ENCODE measurements at regions not wholly inside any gene's neighbourhood (a gene's known extent, or its start where the extent isn't known, plus 50 kb on each side); places are given as distances from the start of the nearest gene placed in this dataset.

DNA sequence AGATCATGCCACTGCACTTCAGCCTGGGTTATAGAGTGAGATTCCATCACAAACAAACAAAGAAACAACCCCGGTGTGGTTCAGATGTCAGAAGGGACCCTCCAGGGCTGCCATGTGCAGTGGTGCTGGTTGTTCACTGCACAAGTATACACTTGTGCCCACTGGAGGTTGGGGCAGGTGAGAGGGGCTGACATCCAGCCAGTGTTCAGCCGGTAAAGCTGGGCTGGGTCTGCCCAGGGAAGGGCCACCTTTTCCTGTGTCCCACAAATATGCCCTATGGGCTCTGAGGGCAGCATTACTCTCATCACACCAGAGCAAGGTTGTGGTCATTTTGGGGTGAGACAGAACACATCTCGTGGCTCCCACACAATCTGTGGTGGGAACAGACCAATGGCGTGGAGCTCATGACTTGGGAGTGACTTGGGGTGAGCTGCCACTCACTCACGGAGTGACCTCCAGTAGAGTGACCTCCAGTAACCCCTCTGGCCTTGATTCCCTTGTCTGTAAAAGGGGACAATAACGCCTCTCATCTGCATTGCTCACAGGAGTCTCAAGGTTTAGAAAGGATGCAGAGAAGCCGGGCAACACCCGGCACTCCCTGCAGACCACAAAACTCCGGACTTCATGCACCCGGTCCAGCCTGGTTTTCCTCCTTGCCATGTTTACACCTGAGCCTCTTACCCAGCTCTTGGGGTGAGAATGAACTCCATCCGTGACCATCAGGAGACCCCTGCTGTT lies 69.0 kb upstream of the VRK1 start:
- Histone ChIP-seq H3K9ac (ENCODE audit: low read depth, low read length) (no peak overlapping the region), H3K4me1 (ENCODE audit: insufficient read depth, low read length) (no peaks in the 10 kb centered on the region), H3K27me3 (ENCODE audit: insufficient read depth, low read length) (no peaks in the 10 kb centered on the region), H3K27ac (ENCODE audit: low read depth, low read length) (no peak overlapping the region), H3K9me3 (ENCODE audit: insufficient read depth, low read depth, low read length) (no peaks in the 10 kb centered on the region), H3K4me3 (ENCODE audit: low read length) (no peak overlapping the region), H3K36me3 (ENCODE audit: insufficient read depth, low read length) (no peaks in the 10 kb centered on the region)
- WGBS, result 86% methylated on average over 11 of the region's 11 CpGs

DNA sequence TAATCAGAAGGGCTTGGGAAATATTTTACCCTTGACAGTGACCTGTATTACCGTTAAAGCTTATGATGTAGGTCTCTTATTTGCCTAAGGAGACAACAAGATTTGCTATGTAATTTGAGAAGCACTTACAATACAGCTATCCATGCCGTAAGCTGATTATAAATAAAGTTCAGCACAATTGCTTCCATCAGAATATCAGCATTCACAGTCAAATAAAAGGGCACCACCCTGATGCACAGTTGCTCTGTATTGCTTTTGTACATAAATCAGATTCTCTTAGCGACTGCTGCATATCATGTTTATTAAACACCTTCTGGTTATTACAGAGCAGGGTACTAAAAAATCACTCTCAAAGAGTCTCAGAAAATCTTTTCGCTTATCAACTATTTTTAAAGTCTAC lies 67.3 kb upstream of the VRK1 start:
- Histone ChIP-seq H3K9ac (ENCODE audit: low read depth, low read length) (no peak overlapping the region), H3K36me3 (ENCODE audit: insufficient read depth, low read length) (no peaks in the 10 kb centered on the region), H3K4me3 (ENCODE audit: low read length) (no peak overlapping the region), H3K9me3 (ENCODE audit: insufficient read depth, low read depth, low read length) (no peaks in the 10 kb centered on the region), H3K4me1 (ENCODE audit: insufficient read depth, low read length) (no peaks in the 10 kb centered on the region), H3K27me3 (ENCODE audit: insufficient read depth, low read length) (no peaks in the 10 kb centered on the region), H3K27ac (ENCODE audit: low read depth, low read length) (no peak overlapping the region)
- WGBS, result over 99% methylated on average over 4 of the region's 4 CpGs

DNA sequence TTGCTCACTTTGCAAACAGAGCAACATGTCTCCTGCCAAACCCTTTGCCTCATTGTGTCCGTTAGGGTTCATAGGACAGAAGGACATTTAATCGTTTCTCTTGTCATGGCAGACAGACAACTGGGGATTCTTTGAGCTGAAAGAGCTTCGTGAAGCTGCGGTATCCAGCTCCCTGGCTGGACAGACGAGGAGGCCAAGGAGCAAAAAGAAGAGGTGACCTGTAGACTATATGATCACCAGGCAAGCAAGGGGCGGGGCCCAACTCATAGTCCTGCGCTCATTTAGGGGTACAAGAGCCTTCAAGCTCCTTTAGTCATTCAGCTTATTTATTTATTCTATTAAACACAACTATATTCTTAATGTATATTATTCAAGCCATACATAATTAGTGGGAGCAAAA lies 66.8 kb upstream of the VRK1 start:
- Histone ChIP-seq H3K4me1 (ENCODE audit: insufficient read depth, low read length) (no peaks in the 10 kb centered on the region), H3K27me3 (ENCODE audit: insufficient read depth, low read length) (no peaks in the 10 kb centered on the region), H3K27ac (ENCODE audit: low read depth, low read length) (no peak overlapping the region), H3K9me3 (ENCODE audit: insufficient read depth, low read depth, low read length) (no peaks in the 10 kb centered on the region), H3K36me3 (ENCODE audit: insufficient read depth, low read length) (no peaks in the 10 kb centered on the region), H3K9ac (ENCODE audit: low read depth, low read length) (no peak overlapping the region), H3K4me3 (ENCODE audit: low read length) (no peak overlapping the region)
- WGBS, result 91% methylated on average over 7 of the region's 7 CpGs

DNA sequence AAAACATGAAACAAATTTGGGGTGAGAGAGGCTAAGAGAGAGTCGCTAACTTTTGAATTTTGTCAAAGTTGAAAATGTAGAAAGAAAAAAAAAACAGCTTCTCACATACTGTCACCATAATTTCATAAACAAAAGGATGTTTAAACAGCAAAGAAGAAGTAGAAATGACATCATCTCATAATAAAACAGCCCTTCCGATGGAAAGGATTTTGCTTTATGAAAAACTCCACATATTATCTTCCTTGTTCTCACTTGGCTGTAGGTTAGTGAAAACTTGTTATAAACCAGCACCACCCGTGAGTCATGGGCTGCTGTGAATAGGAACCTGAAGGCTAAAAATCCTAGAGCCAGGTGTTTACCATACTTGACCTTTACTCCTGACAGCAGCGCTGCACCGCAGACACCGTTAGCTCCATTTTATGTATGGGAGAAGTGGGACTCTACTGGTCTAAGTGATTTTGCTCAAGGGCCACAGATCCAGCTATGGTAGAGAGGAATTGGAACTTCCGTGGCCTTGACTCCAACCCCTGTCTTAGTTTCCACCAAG lies 63.0 kb upstream of the VRK1 start:
- no peaks in the 10 kb centered on the region for H3K27me3 ChIP-seq (ENCODE audit: insufficient read depth, low read length)
- H3K9me3 ChIP-seq (ENCODE audit: insufficient read depth, low read depth, low read length), result no peaks in the 10 kb centered on the region
- H3K9ac ChIP-seq (ENCODE audit: low read depth, low read length), result no peak overlapping the region
- no peak overlapping the region for H3K27ac ChIP-seq (ENCODE audit: low read depth, low read length)
- peaks cover 10% of the 10 kb centered on the region; the same call in 1 of the 2 replicates for H3K4me1 ChIP-seq (ENCODE audit: insufficient read depth, low read length)
- 93% methylated on average over 6 of the region's 7 CpGs for WGBS
- no peak overlapping the region for H3K4me3 ChIP-seq (ENCODE audit: low read length)
- H3K36me3 ChIP-seq (ENCODE audit: insufficient read depth, low read length), result no peaks in the 10 kb centered on the region

DNA sequence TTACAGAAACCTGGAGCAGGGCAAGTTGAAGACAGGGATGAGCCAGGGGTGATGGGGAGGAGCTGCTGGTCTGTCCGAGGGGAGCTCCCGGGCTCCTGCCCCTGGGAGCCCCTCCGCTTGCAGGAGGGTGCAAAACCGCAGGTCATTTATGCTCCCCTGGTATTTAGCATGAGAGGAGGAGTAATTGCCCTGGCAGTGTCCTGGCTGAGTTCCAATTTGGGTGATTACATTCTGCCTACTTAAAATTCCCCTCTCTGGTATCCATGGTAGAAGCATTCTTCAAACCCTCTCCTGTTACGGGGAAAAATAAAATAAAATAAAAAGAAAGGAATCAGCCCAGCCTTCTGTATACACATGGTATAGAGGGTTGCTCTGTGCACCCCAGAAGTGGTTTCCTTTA lies 61.7 kb upstream of the VRK1 start:
- 89% methylated on average over 4 of the region's 5 CpGs for WGBS
- H3K27ac ChIP-seq (ENCODE audit: low read depth, low read length), result no peak overlapping the region
- H3K36me3 ChIP-seq (ENCODE audit: insufficient read depth, low read length), result no peaks in the 10 kb centered on the region
- H3K9ac ChIP-seq (ENCODE audit: low read depth, low read length), result no peak overlapping the region
- H3K9me3 ChIP-seq (ENCODE audit: insufficient read depth, low read depth, low read length), result no peaks in the 10 kb centered on the region
- no peak overlapping the region for H3K4me3 ChIP-seq (ENCODE audit: low read length)
- H3K27me3 ChIP-seq (ENCODE audit: insufficient read depth, low read length), result no peaks in the 10 kb centered on the region
- H3K4me1 ChIP-seq (ENCODE audit: insufficient read depth, low read length), result peaks cover 20% of the 10 kb centered on the region

DNA sequence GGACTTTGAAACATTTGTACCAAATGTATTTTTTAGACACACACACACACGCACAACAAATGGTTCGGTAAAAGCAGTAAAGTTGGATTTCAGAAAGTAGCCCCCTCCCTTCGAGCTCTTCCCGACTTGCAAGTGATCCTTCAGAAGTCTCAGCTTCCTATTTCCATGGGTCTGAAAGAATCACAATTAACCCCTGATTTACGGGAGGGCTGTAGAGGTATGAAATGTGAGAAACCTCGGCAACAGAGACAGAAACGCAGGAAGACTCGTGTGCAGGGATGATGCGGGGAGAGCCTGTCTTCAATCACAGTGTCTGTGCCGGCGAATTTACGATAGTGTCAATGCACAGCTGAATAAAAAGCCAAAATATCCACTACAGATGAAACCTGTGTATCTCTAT lies 60.7 kb upstream of the VRK1 start:
- no peak overlapping the region for H3K4me3 ChIP-seq (ENCODE audit: low read length)
- H3K27me3 ChIP-seq (ENCODE audit: insufficient read depth, low read length), result 0 out of 2 replicates have a peak, but pooled peaks cover 4% of the 10 kb centered on the region
- 86% methylated on average over 12 of the region's 12 CpGs for WGBS
- no peaks in the 10 kb centered on the region for H3K9me3 ChIP-seq (ENCODE audit: insufficient read depth, low read depth, low read length)
- H3K27ac ChIP-seq (ENCODE audit: low read depth, low read length), result no peak overlapping the region
- peaks cover 24% of the 10 kb centered on the region for H3K4me1 ChIP-seq (ENCODE audit: insufficient read depth, low read length)
- H3K36me3 ChIP-seq (ENCODE audit: insufficient read depth, low read length), result no peaks in the 10 kb centered on the region
- H3K9ac ChIP-seq (ENCODE audit: low read depth, low read length), result no peak overlapping the region

DNA sequence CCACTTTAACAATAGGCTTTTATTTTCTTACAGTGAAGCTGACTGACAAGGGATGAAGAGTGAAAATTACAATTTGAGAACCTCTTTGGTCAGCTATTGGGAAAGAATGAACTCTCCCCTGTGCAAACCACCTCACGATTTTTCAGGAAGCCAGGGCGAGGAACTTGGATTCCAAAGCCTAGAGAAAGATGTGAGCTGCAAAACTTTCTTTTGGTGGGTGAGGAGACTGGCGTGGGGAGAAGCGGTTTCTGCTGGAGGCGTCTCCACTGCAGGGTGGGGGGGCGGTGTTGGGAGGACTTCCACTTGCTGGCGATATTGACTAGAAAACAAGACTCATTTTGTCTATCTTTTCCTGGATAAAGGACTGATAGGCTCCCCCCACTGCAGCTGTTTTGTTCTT lies 59.3 kb upstream of the VRK1 start:
- H3K36me3 ChIP-seq (ENCODE audit: insufficient read depth, low read length), result no peaks in the 10 kb centered on the region
- no peaks in the 10 kb centered on the region for H3K9me3 ChIP-seq (ENCODE audit: insufficient read depth, low read depth, low read length)
- H3K4me1 ChIP-seq (ENCODE audit: insufficient read depth, low read length), result peaks cover 24% of the 10 kb centered on the region
- H3K9ac ChIP-seq (ENCODE audit: low read depth, low read length), result no peak overlapping the region
- no peak overlapping the region for H3K4me3 ChIP-seq (ENCODE audit: low read length)
- H3K27ac ChIP-seq (ENCODE audit: low read depth, low read length), result no peak overlapping the region
- peaks cover 12% of the 10 kb centered on the region for H3K27me3 ChIP-seq (ENCODE audit: insufficient read depth, low read length)
- WGBS, result 84% methylated on average over 6 of the region's 7 CpGs

DNA sequence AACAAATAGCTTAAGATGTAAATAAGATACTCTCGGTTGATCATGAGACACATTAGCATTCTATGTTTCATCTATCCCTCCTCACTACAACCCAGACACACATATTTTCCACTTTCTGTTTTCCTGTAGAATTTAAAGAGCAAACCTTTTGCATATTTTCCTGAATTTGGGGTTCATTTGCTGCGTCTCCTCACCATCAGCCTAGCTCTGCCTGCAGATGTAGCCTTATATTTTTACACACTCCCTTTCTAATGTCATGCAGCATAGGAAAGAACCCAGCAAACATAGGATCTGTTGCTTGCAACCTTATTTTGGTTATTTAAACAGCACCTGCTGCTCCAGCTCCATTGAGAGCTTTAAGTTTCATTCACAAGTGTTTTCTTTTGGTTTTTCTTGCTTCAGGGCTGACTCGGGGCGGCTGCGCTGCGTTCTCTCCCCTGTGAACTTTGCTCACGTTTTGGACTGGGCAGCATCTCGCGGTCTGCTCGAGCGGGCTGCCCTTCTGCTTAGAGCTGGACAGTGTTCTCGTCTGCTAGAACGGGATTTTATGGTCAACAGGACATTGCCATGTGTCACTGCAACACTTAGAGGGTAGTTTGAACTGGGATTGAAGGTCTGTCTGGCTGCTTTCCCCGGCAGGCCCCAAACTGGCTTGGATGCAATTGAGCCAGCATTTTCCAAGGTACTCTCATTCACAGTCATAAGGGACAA lies 57.8 kb upstream of the VRK1 start:
- 76% methylated on average over 14 of the region's 14 CpGs for WGBS
- no peak overlapping the region for H3K4me3 ChIP-seq (ENCODE audit: low read length)
- H3K36me3 ChIP-seq (ENCODE audit: insufficient read depth, low read length), result no peaks in the 10 kb centered on the region
- H3K9ac ChIP-seq (ENCODE audit: low read depth, low read length), result no peak overlapping the region; the same call in 1 of the 2 replicates
- no peak overlapping the region for H3K27ac ChIP-seq (ENCODE audit: low read depth, low read length)
- no peaks in the 10 kb centered on the region for H3K9me3 ChIP-seq (ENCODE audit: insufficient read depth, low read depth, low read length)
- peaks cover 24% of the 10 kb centered on the region for H3K4me1 ChIP-seq (ENCODE audit: insufficient read depth, low read length)
- peaks cover 12% of the 10 kb centered on the region for H3K27me3 ChIP-seq (ENCODE audit: insufficient read depth, low read length)

DNA sequence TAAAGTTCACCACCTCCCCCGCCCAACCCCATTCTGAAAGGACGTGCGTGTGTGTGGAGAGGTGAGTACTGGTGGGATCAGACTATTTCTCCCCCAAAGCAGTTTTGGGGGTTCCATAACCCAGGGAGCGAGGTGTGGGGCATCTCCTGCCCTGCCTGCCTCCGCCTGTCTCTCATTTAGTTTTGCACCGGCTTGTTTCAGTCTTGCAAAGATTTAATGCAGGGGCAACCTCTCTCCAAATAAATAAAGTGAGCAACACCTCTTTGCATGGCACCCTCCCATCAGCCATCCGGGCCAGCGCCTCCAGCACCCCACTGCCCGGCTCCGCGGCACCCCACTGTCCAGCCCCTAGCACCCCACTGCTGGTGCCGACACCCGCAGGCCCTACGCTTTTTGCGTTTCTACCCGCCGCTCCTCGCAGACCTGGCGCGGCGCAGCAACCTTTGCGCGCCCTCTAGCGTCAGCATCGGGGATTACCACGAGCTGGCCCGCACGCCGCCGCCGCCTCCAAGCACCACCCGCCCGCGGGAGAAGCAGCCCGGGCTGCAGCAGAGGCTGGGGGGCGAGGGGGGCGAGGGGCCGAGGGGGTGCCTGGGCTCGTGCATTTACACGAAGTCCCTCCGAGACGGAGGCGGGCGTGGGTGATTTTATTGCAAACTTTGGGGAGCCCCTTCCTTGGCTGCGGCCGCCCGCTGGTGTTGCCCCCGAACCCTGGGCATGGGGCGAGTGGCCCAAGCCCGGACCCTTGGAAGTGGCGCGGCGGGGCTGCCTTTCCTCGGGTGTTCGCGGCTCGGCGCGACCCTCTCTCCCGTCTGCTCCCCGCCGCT lies 55.8 kb upstream of the VRK1 start:
- peak overlapping the region; percentile 58; the same call in 1 of the 2 replicates for H3K9ac ChIP-seq (ENCODE audit: low read depth, low read length)
- no peak overlapping the region for H3K27ac ChIP-seq (ENCODE audit: low read depth, low read length)
- 7% methylated on average over 59 of the region's 62 CpGs for whole genome bisulfite sequencing
- H3K27me3 ChIP-seq (ENCODE audit: insufficient read depth, low read length), result peaks cover 12% of the 10 kb centered on the region
- H3K9me3 ChIP-seq (ENCODE audit: insufficient read depth, low read depth, low read length), result no peaks in the 10 kb centered on the region
- no peaks in the 10 kb centered on the region for H3K36me3 ChIP-seq (ENCODE audit: insufficient read depth, low read length)
- H3K4me1 ChIP-seq (ENCODE audit: insufficient read depth, low read length), result peaks cover 24% of the 10 kb centered on the region
- peak overlapping the region; percentile 66 for H3K4me3 ChIP-seq (ENCODE audit: low read length)

DNA sequence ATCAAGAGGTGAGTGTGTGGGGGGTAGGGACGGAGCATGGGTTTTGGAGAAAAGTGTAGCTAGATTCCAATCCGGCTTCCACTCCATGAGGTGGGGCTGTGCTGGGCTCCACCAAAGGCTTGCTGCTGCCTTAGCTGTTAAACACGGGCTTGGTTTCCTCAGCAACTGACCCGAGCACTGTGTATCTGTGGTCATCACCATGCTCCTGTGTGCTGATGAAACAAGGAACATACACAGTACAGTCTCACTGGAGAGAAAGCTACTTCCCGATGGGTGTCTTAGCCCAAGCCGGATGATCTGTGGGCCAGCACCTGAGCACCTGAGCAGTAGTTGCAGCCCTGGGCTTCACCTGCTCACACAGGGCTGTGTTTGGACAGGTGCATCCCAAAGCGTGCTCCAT lies 52.9 kb upstream of the VRK1 start:
- peaks cover 12% of the 10 kb centered on the region for H3K27me3 ChIP-seq (ENCODE audit: insufficient read depth, low read length)
- peaks cover 13% of the 10 kb centered on the region for H3K4me1 ChIP-seq (ENCODE audit: insufficient read depth, low read length)
- H3K9me3 ChIP-seq (ENCODE audit: insufficient read depth, low read depth, low read length), result no peaks in the 10 kb centered on the region
- no peak overlapping the region for H3K9ac ChIP-seq (ENCODE audit: low read depth, low read length)
- H3K36me3 ChIP-seq (ENCODE audit: insufficient read depth, low read length), result no peaks in the 10 kb centered on the region
- H3K4me3 ChIP-seq (ENCODE audit: low read length), result no peak overlapping the region
- H3K27ac ChIP-seq (ENCODE audit: low read depth, low read length), result no peak overlapping the region
- WGBS, result 91% methylated on average over 7 of the region's 7 CpGs
